HCT116 (cell line): ENCODE measurements at regions not wholly inside any gene's neighbourhood (a gene's known extent, or its start where the extent isn't known, plus 50 kb on each side); places are given as distances from the start of the nearest gene placed in this dataset.

ENCODE experiments used
- ATAC-seq: fragments of 200-7000 bp; cut with Tn5 transposase; 2 replicates; pipeline ENCODE4 v1.9.1; 2020; ENCODE audit warnings: mild to moderate bottlenecking, moderate library complexity
- BruUV-seq: library from RNA; stranded (reverse); fragments of 400-500 nt; replicated peaks from 2 replicates; lab custom pipeline; 2021; lab: Mats Ljungman, UMichigan
- CTCF ChIA-PET: fragments of 300-600 bp; sonication (Branson Sonifier 250); formaldehyde crosslinking; loops from one replicate; lab custom pipeline; 2021; ENCODE audit warnings: antibody characterized with exemption; lab: Charles Lee
- POLR2A ChIA-PET: fragments of 300-600, 350-600 bp; sonication (Branson Sonifier 250); formaldehyde crosslinking; loops from one replicate; lab custom pipeline; 2021; ENCODE audit warnings: antibody characterized with exemption; lab: Charles Lee
- RAD21 ChIA-PET, 2 experiments: fragments of 300-600 bp; sonication (Branson Sonifier 250); formaldehyde crosslinking; loops; one replicate each; lab custom pipeline; 2023; ENCODE audit warnings: low total read pairs in 2 of 2; ENCODE audit not compliant: uncharacterized antibody in 2 of 2, unreplicated experiment in 2 of 2, low non-redundant PET in 1 of 2; lab: Charles Lee
- DNase-seq: peaks from one replicate; pipeline ENCODE4 v3.0.0-alpha.2; 2010; ENCODE audit warnings: low read depth, low spot score
- H2AFZ ChIP-seq: fragments of 200-600 bp; shearing (Covaris generic), sonication (generic); 2 replicates; pipeline ENCODE4 v1.6.1; 2017; ENCODE audit warnings: low read depth, mixed run types, mixed read lengths, antibody characterized with exemption, low read length; ENCODE audit not compliant: poor library complexity, severe bottlenecking
- H3K27ac ChIP-seq: 2 replicates; pipeline ENCODE4 v1.5.1; 2012; ENCODE audit warnings: low read depth, low read length
- H3K27me3 ChIP-seq: fragments of 200-600 bp; sonication (generic); 2 replicates; pipeline ENCODE4 v1.6.1; 2016; ENCODE audit warnings: mixed run types, low read length, mixed read lengths; ENCODE audit not compliant: insufficient read depth
- H3K36me3 ChIP-seq, 2 experiments: fragments of 200-500 bp in 1 of 2; fragments of 200-600 bp in 1 of 2; sonication (Bioruptor generic) in 1 of 2; sonication (generic) in 1 of 2; 2 replicates each; pipeline versions ENCODE4 v1.5.1 to v1.6.1; 2014 to 2016; ENCODE audit warnings: low read length in 2 of 2, inconsistent platforms in 1 of 2, mixed read lengths in 1 of 2, mixed run types in 1 of 2; ENCODE audit not compliant: insufficient read depth in 2 of 2, control insufficient read depth in 1 of 2
- H3K4me1 ChIP-seq, 2 experiments: fragments of 200-600 bp in 1 of 2; sonication (generic) in 1 of 2; 2 replicates each; pipeline versions ENCODE4 v1.5.1 to v1.6.1; 2012 to 2017; ENCODE audit warnings: low read length in 2 of 2, inconsistent platforms in 1 of 2, mild to moderate bottlenecking in 1 of 2, mixed read lengths in 1 of 2, mixed run types in 1 of 2, moderate library complexity in 1 of 2; ENCODE audit not compliant: insufficient read depth in 2 of 2, control insufficient read depth in 1 of 2
- H3K4me2 ChIP-seq: fragments of 200-600 bp; sonication (generic); 2 replicates; pipeline ENCODE4 v1.6.1; 2017; ENCODE audit warnings: mixed run types, low read length, mixed read lengths
- H3K4me3 ChIP-seq, 2 experiments: fragments of 200-600 bp in 1 of 2; sonication (generic) in 1 of 2; replicated peaks in 1 of 2; 2 replicates each; pipeline ENCODE4 v1.5.1; 2011 to 2016; ENCODE audit warnings: low read length in 2 of 2, control low read depth in 1 of 2, low read depth in 1 of 2, mild to moderate bottlenecking in 1 of 2, mixed read lengths in 1 of 2, mixed run types in 1 of 2
- H3K79me2 ChIP-seq: fragments of 200-600 bp; sonication (generic); 2 replicates; pipeline ENCODE4 v1.6.1; 2017; ENCODE audit warnings: mild to moderate bottlenecking, mixed run types, low read length, moderate library complexity, mixed read lengths; ENCODE audit not compliant: insufficient read depth
- H3K9ac ChIP-seq: fragments of 200-600 bp; sonication (generic); 2 replicates; pipeline ENCODE4 v1.6.1; 2016; ENCODE audit warnings: low read length, mixed read lengths
- H3K9me2 ChIP-seq: fragments of 200-600 bp; sonication (generic), shearing (Covaris generic); 2 replicates; pipeline ENCODE4 v1.6.1; 2017; ENCODE audit warnings: mixed run types, mild to moderate bottlenecking, moderate library complexity; ENCODE audit not compliant: insufficient read depth
- H3K9me3 ChIP-seq, 2 experiments: fragments of 200-500 bp in 1 of 2; fragments of 200-600 bp in 1 of 2; sonication (Bioruptor generic) in 1 of 2; sonication (generic) in 1 of 2; 2 replicates each; pipeline ENCODE4 v1.6.1; 2014 to 2017; ENCODE audit warnings: low read length in 2 of 2, mixed read lengths in 2 of 2, inconsistent platforms in 1 of 2, low read depth in 1 of 2, mild to moderate bottlenecking in 1 of 2, mixed run types in 1 of 2, moderate library complexity in 1 of 2; ENCODE audit not compliant: control insufficient read depth in 1 of 2, insufficient read depth in 1 of 2
- H4K20me1 ChIP-seq: fragments of 200-600 bp; sonication (generic), shearing (Covaris generic); 2 replicates; pipeline ENCODE4 v1.6.1; 2017; ENCODE audit warnings: mixed run types, mild to moderate bottlenecking, moderate library complexity; ENCODE audit not compliant: insufficient read depth
- CTCF ChIP-seq, 3 experiments: fragments of 200-600 bp in 1 of 3; sonication (generic) in 1 of 3; IDR thresholded peaks in 2 of 3; conservative IDR thresholded peaks in 1 of 3; 2 replicates each; pipeline ENCODE4 v1.5.1; 2012 to 2017; ENCODE audit warnings: low read depth in 2 of 3, low read length in 2 of 3, antibody characterized with exemption in 1 of 3, borderline replicate concordance in 1 of 3, control low read depth in 1 of 3, mild to moderate bottlenecking in 1 of 3, mixed read lengths in 1 of 3, mixed run types in 1 of 3, moderate library complexity in 1 of 3; ENCODE audit not compliant: insufficient read depth in 1 of 3
- EGR1 ChIP-seq: IDR thresholded peaks from 2 replicates; pipeline ENCODE4 v1.6.1; 2012; ENCODE audit warnings: low read depth
- RAD21 ChIP-seq: IDR thresholded peaks from 2 replicates; pipeline ENCODE4 v1.6.1; 2012; ENCODE audit warnings: low read depth, mild to moderate bottlenecking
- REST ChIP-seq: IDR thresholded peaks from 2 replicates; pipeline ENCODE4 v1.6.1; 2012; ENCODE audit warnings: low read depth
- SP1 ChIP-seq: IDR thresholded peaks from 2 replicates; pipeline ENCODE4 v1.6.1; 2012; ENCODE audit warnings: low read depth
- SRF ChIP-seq: IDR thresholded peaks from 2 replicates; pipeline ENCODE4 v1.6.1; 2012; ENCODE audit warnings: low read depth
- YY1 ChIP-seq: IDR thresholded peaks from 2 replicates; pipeline ENCODE4 v1.6.1; 2011; ENCODE audit warnings: low read length, low read depth, moderate library complexity, mild to moderate bottlenecking; ENCODE audit not compliant: insufficient replicate concordance; ENCODE audit errors: extremely low read depth
- ZBTB33 ChIP-seq: IDR thresholded peaks from 2 replicates; pipeline ENCODE4 v1.6.1; 2011; ENCODE audit warnings: mild to moderate bottlenecking, low read length, moderate library complexity; ENCODE audit not compliant: insufficient replicate concordance; ENCODE audit errors: extremely low read depth
- ZNF274 ChIP-seq: fragments of 200-500 bp; sonication (Bioruptor generic); IDR thresholded peaks from 2 replicates; pipeline ENCODE4 v1.6.1; 2014; ENCODE audit warnings: mild to moderate bottlenecking, low read depth, low read length, inconsistent platforms
- intact Hi-C: fragments of 100-400 bp; cut with micrococcal nuclease; formaldehyde crosslinking; loops from 2 replicates; pipeline ENCODE4 v1.10.0; 2022

- no peaks in the 10 kb centered on the region for H3K9me2 ChIP-seq
- TF ChIP-seq REST: no peak
- no peak for TF ChIP-seq RAD21
- no peaks in the 10 kb centered on the region for H3K36me3 ChIP-seq
- ChIA-PET RAD21 (no interaction called here), CTCF (no interaction called here), POLR2A (no interaction called here)
- H3K4me3 ChIP-seq: no peak overlapping the region
- no peaks in the 10 kb centered on the region for H3K4me1 ChIP-seq
- no peak overlapping the region for H3K9ac ChIP-seq
- DNase-seq: no peak
- H3K27me3 ChIP-seq: no peaks in the 10 kb centered on the region
- H2AFZ ChIP-seq: no peak overlapping the region
- H3K27ac ChIP-seq: no peak overlapping the region
- no TSS peak for BruUV-seq
- H3K9me3 ChIP-seq: peaks cover 4 to 11% of the 10 kb centered on the region in 2 experiments; a peak in 2 of 4 replicates
- no peaks in the 10 kb centered on the region for H4K20me1 ChIP-seq
- no peak for ATAC-seq
- intact Hi-C loops: no loop called here
- H3K4me2 ChIP-seq: no peak overlapping the region
- no peaks in the 10 kb centered on the region for H3K79me2 ChIP-seq
Observed at GRCh38 chr4:57614257-57614932, 504.2 kb upstream of the IGFBP7 start.

- H4K20me1 ChIP-seq: no peaks in the 10 kb centered on the region
- RAD21 ChIA-PET: no interaction called here
- peaks cover 4 to 14% of the 10 kb centered on the region in 2 experiments; a peak in 2 of 4 replicates for H3K9me3 ChIP-seq
- CTCF ChIA-PET: no interaction called here
- ATAC-seq (no peak), DNase-seq (no peak)
- H3K27me3 ChIP-seq: no peaks in the 10 kb centered on the region
- no peak overlapping the region for H3K9ac ChIP-seq
- no peaks in the 10 kb centered on the region for H3K9me2 ChIP-seq
- no TSS peak for BruUV-seq
- no peak overlapping the region for H3K4me2 ChIP-seq
- no peaks in the 10 kb centered on the region for H3K79me2 ChIP-seq
- no peak overlapping the region for H2AFZ ChIP-seq
- H3K4me3 ChIP-seq: no peak overlapping the region
- TF ChIP-seq SRF (no peak), ZNF274 (no peak), CTCF (IDR thresholded peaks at IDR 0.05 in 2 of 3, conservative IDR thresholded peaks at IDR 0.05 in 1 of 3; ENCODE audit: borderline replicate concordance in 1 of 3, insufficient read depth in 1 of 3, low read depth in 2 of 3, low read length in 2 of 3) (no peak), SP1 (no peak), ZBTB33 (no peak), YY1 (no peak), EGR1 (no peak)
- H3K4me1 ChIP-seq: no peaks in the 10 kb centered on the region
- POLR2A ChIA-PET: no interaction called here
- intact Hi-C loops: no loop called here
- H3K27ac ChIP-seq: no peak overlapping the region
- H3K36me3 ChIP-seq: no peaks in the 10 kb centered on the region
Observed at GRCh38 chr4:57612279-57612678, 502.1 kb upstream of the IGFBP7 start.
